ENCODE measurements at regions not wholly inside any gene's neighbourhood (a gene's known extent, or its start where the extent isn't known, plus 50 kb on each side); places are given as distances from the start of the nearest gene placed in this dataset.

GRCh38 chr17:31752584-31752983 lies 106.5 kb downstream of the COPRS start:
- H3K4me3 Mint-ChIP-seq (ENCODE audit: low read depth, unreplicated experiment), result no peak overlapping the region
- CTCF ChIA-PET, result no interaction called here
- no peaks in the 10 kb centered on the region for H3K4me1 Mint-ChIP-seq (ENCODE audit: low read depth, unreplicated experiment)
- intact Hi-C loops (cut with micrococcal nuclease; ENCODE audit: unreplicated experiment), result no loop called here
- H3K36me3 Mint-ChIP-seq (ENCODE audit: insufficient read depth, unreplicated experiment), result no peaks in the 10 kb centered on the region
- no peak for TF ChIP-seq CTCF (IDR thresholded peaks at IDR 0.05; ENCODE audit: unreplicated experiment)
- BruUV-seq (replicated peaks), result no TSS peak
- no peak overlapping the region for H3K27ac Mint-ChIP-seq (ENCODE audit: unreplicated experiment)
- no peaks in the 10 kb centered on the region for H3K27me3 Mint-ChIP-seq (ENCODE audit: unreplicated experiment)
- no peaks in the 10 kb centered on the region for H3K9me3 Mint-ChIP-seq (ENCODE audit: low read depth, unreplicated experiment)
- DNase-seq, result no peak

GRCh38 chr17:31750578-31750977 lies 108.5 kb downstream of the COPRS start:
- no peak for DNase-seq
- H3K4me3 Mint-ChIP-seq (ENCODE audit: low read depth, unreplicated experiment), result no peak overlapping the region
- no peak for TF ChIP-seq CTCF (IDR thresholded peaks at IDR 0.05; ENCODE audit: unreplicated experiment)
- H3K36me3 Mint-ChIP-seq (ENCODE audit: insufficient read depth, unreplicated experiment), result no peaks in the 10 kb centered on the region
- BruUV-seq (replicated peaks), result no TSS peak
- no peaks in the 10 kb centered on the region for H3K27me3 Mint-ChIP-seq (ENCODE audit: unreplicated experiment)
- intact Hi-C loops (cut with micrococcal nuclease; ENCODE audit: unreplicated experiment), result no loop called here
- no peak overlapping the region for H3K27ac Mint-ChIP-seq (ENCODE audit: unreplicated experiment)
- no peaks in the 10 kb centered on the region for H3K9me3 Mint-ChIP-seq (ENCODE audit: low read depth, unreplicated experiment)
- CTCF ChIA-PET, result no interaction called here
- H3K4me1 Mint-ChIP-seq (ENCODE audit: low read depth, unreplicated experiment), result no peaks in the 10 kb centered on the region

GRCh38 chr17:31748881-31749280 lies 110.2 kb downstream of the COPRS start:
- DNase-seq, result no peak
- no peak for TF ChIP-seq CTCF (IDR thresholded peaks at IDR 0.05; ENCODE audit: unreplicated experiment)
- Mint-ChIP-seq H3K36me3 (ENCODE audit: insufficient read depth, unreplicated experiment) (no peaks in the 10 kb centered on the region), H3K9me3 (ENCODE audit: low read depth, unreplicated experiment) (no peaks in the 10 kb centered on the region), H3K4me3 (ENCODE audit: low read depth, unreplicated experiment) (no peak overlapping the region), H3K27ac (ENCODE audit: unreplicated experiment) (no peak overlapping the region), H3K27me3 (ENCODE audit: unreplicated experiment) (peaks cover under 1% of the 10 kb centered on the region), H3K4me1 (ENCODE audit: low read depth, unreplicated experiment) (no peaks in the 10 kb centered on the region)
- no TSS peak for BruUV-seq (replicated peaks)
- CTCF ChIA-PET, result no interaction called here
- intact Hi-C loops (cut with micrococcal nuclease; ENCODE audit: unreplicated experiment), result no loop called here

GRCh38 chr17:31746884-31747495 lies 112.1 kb downstream of the COPRS start:
- Mint-ChIP-seq H3K36me3 (ENCODE audit: insufficient read depth, unreplicated experiment) (no peaks in the 10 kb centered on the region), H3K27ac (ENCODE audit: unreplicated experiment) (no peak overlapping the region), H3K9me3 (ENCODE audit: low read depth, unreplicated experiment) (no peaks in the 10 kb centered on the region), H3K4me3 (ENCODE audit: low read depth, unreplicated experiment) (no peak overlapping the region), H3K4me1 (ENCODE audit: low read depth, unreplicated experiment) (no peaks in the 10 kb centered on the region), H3K27me3 (ENCODE audit: unreplicated experiment) (peaks cover 15% of the 10 kb centered on the region)
- intact Hi-C loops (cut with micrococcal nuclease; ENCODE audit: unreplicated experiment), result no loop called here
- no TSS peak for BruUV-seq (replicated peaks)
- CTCF ChIA-PET, result no interaction called here
- no peak for DNase-seq
- no peak for TF ChIP-seq CTCF (IDR thresholded peaks at IDR 0.05; ENCODE audit: unreplicated experiment)
